ENCODE measurements at regions not wholly inside any gene's neighbourhood (a gene's known extent, or its start where the extent isn't known, plus 50 kb on each side); places are given as distances from the start of the nearest gene placed in this dataset.

DNA sequence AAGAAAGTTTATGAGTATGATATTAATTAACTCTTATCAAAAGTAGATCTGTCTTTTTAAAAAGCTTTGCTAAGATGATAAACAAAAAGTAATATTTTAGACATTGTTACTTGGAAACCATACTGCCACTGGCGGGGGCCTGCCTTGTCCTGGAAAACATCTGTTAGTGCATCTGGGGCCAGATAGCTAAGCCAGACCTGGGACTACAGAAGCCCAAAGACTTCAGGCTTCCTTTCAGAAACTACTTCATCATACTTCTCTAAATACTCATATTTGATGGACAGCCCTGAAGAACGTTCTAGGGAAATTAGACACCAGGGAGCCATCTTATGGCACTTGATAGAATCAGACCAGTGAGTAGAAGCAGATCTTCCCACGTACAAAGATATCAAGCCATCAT, 795.4 kb upstream of the SEMA6D start:
- CTCF ChIA-PET: no interaction called here
- Mint-ChIP-seq H3K27me3 (no peaks in the 10 kb centered on the region), H3K27ac (no peak overlapping the region), H3K36me3 (ENCODE audit: low read depth) (no peaks in the 10 kb centered on the region), H3K4me3 (no peak overlapping the region), H3K9me3 (peaks cover 13% of the 10 kb centered on the region), H3K4me1 (ENCODE audit: low read depth) (no peaks in the 10 kb centered on the region)
- Histone ChIP-seq H3K9me3 (ENCODE audit: control insufficient read depth in 1 of 2, insufficient read depth in 1 of 2, low read length in 2 of 2) (peaks cover 0 to 18% of the 10 kb centered on the region in 2 experiments), H3K4me1 (ENCODE audit: insufficient read depth, low read length) (no peaks in the 10 kb centered on the region), H3K27ac (ENCODE audit: low read depth in 1 of 2, low read length in 2 of 2) (no peak overlapping the region), H3K27me3 (ENCODE audit: control insufficient read depth in 1 of 2, insufficient read depth in 2 of 2, low read length in 2 of 2) (no peaks in the 10 kb centered on the region), H3K4me3 (ENCODE audit: low read length) (no peak overlapping the region), H3K36me3 (ENCODE audit: insufficient read depth, low read length) (no peaks in the 10 kb centered on the region)
- ATAC-seq (ENCODE audit: poor library complexity): no peak
- DNase-seq: no peak
- intact Hi-C loops (cut with DNase I, micrococcal nuclease): no loop called here
- POLR2A ChIA-PET: no interaction called here
- TF ChIP-seq, protein P1, sequence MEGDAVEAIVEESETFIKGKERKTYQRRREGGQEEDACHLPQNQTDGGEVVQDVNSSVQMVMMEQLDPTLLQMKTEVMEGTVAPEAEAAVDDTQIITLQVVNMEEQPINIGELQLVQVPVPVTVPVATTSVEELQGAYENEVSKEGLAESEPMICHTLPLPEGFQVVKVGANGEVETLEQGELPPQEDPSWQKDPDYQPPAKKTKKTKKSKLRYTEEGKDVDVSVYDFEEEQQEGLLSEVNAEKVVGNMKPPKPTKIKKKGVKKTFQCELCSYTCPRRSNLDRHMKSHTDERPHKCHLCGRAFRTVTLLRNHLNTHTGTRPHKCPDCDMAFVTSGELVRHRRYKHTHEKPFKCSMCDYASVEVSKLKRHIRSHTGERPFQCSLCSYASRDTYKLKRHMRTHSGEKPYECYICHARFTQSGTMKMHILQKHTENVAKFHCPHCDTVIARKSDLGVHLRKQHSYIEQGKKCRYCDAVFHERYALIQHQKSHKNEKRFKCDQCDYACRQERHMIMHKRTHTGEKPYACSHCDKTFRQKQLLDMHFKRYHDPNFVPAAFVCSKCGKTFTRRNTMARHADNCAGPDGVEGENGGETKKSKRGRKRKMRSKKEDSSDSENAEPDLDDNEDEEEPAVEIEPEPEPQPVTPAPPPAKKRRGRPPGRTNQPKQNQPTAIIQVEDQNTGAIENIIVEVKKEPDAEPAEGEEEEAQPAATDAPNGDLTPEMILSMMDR (IDR thresholded peaks at IDR 0.05): no peak

DNA sequence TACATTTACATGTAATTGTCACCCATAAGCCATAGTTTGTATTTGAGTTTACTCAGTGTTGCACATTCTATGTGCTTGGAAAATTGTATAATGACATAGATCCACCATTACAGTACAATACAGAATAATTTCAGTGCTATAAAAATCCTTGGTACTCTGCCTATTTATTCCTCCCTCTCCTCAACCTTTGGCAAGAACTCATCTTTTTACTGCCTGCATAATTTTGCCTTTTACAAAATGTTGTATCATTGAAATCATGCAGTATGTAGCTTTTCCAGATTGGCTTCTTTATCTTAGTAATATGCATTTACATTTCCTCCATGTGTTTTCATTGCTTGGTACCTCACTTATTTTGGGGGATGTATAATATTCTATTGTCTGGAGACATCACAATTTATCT, 786.9 kb upstream of the SEMA6D start:
- DNase-seq: no peak
- ATAC-seq (ENCODE audit: poor library complexity): no peak
- peaks cover 7% of the 10 kb centered on the region for H3K9me3 Mint-ChIP-seq
- Histone ChIP-seq H3K27me3 (ENCODE audit: control insufficient read depth in 1 of 2, insufficient read depth in 2 of 2, low read length in 2 of 2) (no peaks in the 10 kb centered on the region), H3K4me3 (ENCODE audit: low read length) (no peak overlapping the region), H3K36me3 (ENCODE audit: insufficient read depth, low read length) (no peaks in the 10 kb centered on the region), H3K4me1 (ENCODE audit: insufficient read depth, low read length) (no peaks in the 10 kb centered on the region), H3K27ac (ENCODE audit: low read depth in 1 of 2, low read length in 2 of 2) (no peak overlapping the region), H3K9me3 (ENCODE audit: control insufficient read depth in 1 of 2, insufficient read depth in 1 of 2, low read length in 2 of 2) (no peaks in the 10 kb centered on the region)
- ChIA-PET CTCF (no interaction called here), POLR2A (no interaction called here)
- TF ChIP-seq, protein P1 (IDR thresholded peaks at IDR 0.05): no peak
- no peak overlapping the region for H3K27ac Mint-ChIP-seq
- H3K36me3 Mint-ChIP-seq (ENCODE audit: low read depth): no peaks in the 10 kb centered on the region
- intact Hi-C loops (cut with DNase I, micrococcal nuclease): no loop called here
- H3K4me1 Mint-ChIP-seq (ENCODE audit: low read depth): no peaks in the 10 kb centered on the region
- H3K27me3 Mint-ChIP-seq: no peaks in the 10 kb centered on the region
- no peak overlapping the region for H3K4me3 Mint-ChIP-seq

DNA sequence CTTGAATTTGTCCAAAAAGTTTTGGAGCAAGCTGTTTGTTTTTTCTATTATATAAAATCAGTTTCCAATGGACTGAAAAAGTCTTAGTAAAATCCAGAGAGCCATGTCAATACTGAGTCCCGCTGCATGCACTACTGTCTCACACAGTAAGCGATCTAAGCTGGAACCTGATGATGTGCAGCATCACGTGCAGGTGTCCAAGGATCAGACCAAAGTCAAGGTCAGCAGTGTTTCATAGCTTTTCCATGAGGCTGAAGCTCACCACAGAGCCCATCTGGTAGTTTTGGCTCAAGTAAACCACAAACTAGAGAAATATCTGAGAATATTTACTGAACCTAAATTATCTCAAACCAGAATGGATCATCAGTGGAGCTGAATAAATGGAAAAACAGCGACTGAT, 784.0 kb upstream of the SEMA6D start:
- no peaks in the 10 kb centered on the region for H3K36me3 Mint-ChIP-seq (ENCODE audit: low read depth)
- DNase-seq (no peak), ATAC-seq (ENCODE audit: poor library complexity) (no peak)
- H3K4me3 Mint-ChIP-seq: no peak overlapping the region
- H3K27ac Mint-ChIP-seq: no peak overlapping the region
- H3K9me3 Mint-ChIP-seq: peaks cover 9% of the 10 kb centered on the region
- no peaks in the 10 kb centered on the region for H3K4me1 Mint-ChIP-seq (ENCODE audit: low read depth)
- H3K36me3 ChIP-seq (ENCODE audit: insufficient read depth, low read length): no peaks in the 10 kb centered on the region
- TF ChIP-seq, protein P1 (IDR thresholded peaks at IDR 0.05): no peak
- H3K27me3 Mint-ChIP-seq: no peaks in the 10 kb centered on the region
- H3K9me3 ChIP-seq (ENCODE audit: control insufficient read depth in 1 of 2, insufficient read depth in 1 of 2, low read length in 2 of 2): no peaks in the 10 kb centered on the region
- H3K27me3 ChIP-seq (ENCODE audit: control insufficient read depth in 1 of 2, insufficient read depth in 2 of 2, low read length in 2 of 2): no peaks in the 10 kb centered on the region
- ChIA-PET POLR2A (no interaction called here), CTCF (no interaction called here)
- intact Hi-C loops (cut with DNase I, micrococcal nuclease): no loop called here
- H3K4me3 ChIP-seq (ENCODE audit: low read length): no peak overlapping the region
- no peaks in the 10 kb centered on the region for H3K4me1 ChIP-seq (ENCODE audit: insufficient read depth, low read length)
- no peak overlapping the region for H3K27ac ChIP-seq (ENCODE audit: low read depth in 1 of 2, low read length in 2 of 2)

All from CD4-positive, alpha-beta T cell (primary cell).